A549 (cell line): ENCODE measurements at regions not wholly inside any gene's neighbourhood (a gene's known extent, or its start where the extent isn't known, plus 50 kb on each side); places are given as distances from the start of the nearest gene placed in this dataset.

Experiments used
- HOXA7 ChIP-seq: fragments of 250-450 bp; sonication (Bioruptor Pico); IDR thresholded peaks from 2 replicates; pipeline ENCODE4 v1.5.0; 2020; ENCODE audit warnings: mild to moderate bottlenecking, moderate library complexity
- TF ChIP-seq, protein P1 (sequence below): fragments of >200 bp; sonication (Bioruptor Twin); formaldehyde crosslinking; IDR thresholded peaks from 3 replicates; pipeline ENCODE4 v1.5.1; 2016

GRCh38 chr1:4263699-4264098 lies 363.6 kb upstream of the C1orf174 start:
- no peak for TF ChIP-seq HOXA7 (CRISPR knock-in tag)
- TF ChIP-seq, protein P1, sequence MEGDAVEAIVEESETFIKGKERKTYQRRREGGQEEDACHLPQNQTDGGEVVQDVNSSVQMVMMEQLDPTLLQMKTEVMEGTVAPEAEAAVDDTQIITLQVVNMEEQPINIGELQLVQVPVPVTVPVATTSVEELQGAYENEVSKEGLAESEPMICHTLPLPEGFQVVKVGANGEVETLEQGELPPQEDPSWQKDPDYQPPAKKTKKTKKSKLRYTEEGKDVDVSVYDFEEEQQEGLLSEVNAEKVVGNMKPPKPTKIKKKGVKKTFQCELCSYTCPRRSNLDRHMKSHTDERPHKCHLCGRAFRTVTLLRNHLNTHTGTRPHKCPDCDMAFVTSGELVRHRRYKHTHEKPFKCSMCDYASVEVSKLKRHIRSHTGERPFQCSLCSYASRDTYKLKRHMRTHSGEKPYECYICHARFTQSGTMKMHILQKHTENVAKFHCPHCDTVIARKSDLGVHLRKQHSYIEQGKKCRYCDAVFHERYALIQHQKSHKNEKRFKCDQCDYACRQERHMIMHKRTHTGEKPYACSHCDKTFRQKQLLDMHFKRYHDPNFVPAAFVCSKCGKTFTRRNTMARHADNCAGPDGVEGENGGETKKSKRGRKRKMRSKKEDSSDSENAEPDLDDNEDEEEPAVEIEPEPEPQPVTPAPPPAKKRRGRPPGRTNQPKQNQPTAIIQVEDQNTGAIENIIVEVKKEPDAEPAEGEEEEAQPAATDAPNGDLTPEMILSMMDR = no peak
